ENCODE measurements at regions not wholly inside any gene's neighbourhood (a gene's known extent, or its start where the extent isn't known, plus 50 kb on each side); places are given as distances from the start of the nearest gene placed in this dataset.

- TF ChIP-seq CTCF (IDR thresholded peaks at IDR 0.05) = no peak
- no peak for TF ChIP-seq ZFX (IDR thresholded peaks at IDR 0.05; ENCODE audit: borderline replicate concordance)
Measured at GRCh38 chr1:58157256-58157655, 389.3 kb downstream of the OMA1 start.

Measured in 22Rv1 (cell line).